A204.1 (cell line): ENCODE measurements at regions not wholly inside any gene's neighbourhood (a gene's known extent, or its start where the extent isn't known, plus 50 kb on each side); places are given as distances from the start of the nearest gene placed in this dataset.

Experiments
- FAIRE-seq: peaks from 2 replicates; lab custom pipeline; 2012; peaks lifted over from hg19 to GRCh38; lab: Jason Lieb, UNC

DNA sequence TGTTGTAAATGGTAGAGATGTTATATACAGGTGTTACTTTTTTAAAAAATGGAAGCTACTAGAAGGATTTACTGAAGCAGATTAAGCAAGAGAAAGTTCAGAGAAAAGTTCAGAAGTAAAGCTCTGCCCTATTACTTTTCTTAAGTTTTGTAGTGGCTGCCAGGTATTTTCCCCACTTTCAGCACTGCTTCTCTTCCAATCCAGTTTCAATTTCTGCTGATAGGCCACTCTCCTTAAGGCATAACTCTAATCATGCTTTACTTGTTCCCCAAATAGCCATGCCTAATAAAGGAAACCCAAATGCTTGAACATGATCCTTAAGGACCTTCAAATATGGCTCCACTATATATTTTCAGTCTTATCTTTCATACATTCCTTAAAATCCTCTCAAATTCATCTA lies 880.8 kb upstream of the CDH2 start:
- no peak for FAIRE-seq

DNA sequence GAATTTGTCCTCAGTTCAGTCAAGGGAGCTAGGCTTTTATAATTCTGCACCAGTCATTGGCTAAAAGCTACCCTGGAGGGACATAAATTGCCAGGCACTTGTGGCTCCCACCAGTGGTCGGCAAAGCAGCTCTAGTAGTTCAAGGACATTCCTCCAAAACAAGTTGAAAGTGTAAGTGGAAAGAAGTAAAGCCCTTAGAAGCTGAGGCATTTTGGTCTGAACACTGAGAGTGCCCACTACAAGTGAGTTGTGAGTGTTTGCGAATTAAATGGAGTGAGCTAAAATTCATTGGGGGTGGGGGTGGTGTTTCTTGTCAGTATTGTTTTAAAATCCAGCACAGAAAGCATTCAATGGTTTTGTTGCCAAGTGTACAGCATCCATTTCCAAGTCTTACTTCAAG lies 879.9 kb upstream of the CDH2 start:
- FAIRE-seq = no peak

DNA sequence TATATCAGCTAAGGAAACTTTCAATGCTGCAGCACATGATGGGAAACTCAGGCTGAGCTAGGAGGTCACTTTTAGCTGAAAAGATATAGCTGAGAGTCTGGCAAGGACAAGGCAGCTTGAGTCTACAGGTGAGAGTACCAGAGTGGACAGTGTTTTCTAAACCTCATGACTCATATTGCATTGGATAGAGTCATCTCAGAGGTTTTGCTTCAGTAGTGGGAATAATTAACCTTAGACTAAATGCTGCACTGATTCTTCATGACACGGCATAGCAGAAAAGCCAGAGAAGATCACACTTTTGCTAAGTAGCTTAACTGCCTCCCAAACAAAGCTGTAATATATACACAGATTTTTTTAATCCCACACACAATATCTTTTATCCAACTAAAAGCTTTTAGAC lies 865.0 kb upstream of the CDH2 start:
- FAIRE-seq = no peak

DNA sequence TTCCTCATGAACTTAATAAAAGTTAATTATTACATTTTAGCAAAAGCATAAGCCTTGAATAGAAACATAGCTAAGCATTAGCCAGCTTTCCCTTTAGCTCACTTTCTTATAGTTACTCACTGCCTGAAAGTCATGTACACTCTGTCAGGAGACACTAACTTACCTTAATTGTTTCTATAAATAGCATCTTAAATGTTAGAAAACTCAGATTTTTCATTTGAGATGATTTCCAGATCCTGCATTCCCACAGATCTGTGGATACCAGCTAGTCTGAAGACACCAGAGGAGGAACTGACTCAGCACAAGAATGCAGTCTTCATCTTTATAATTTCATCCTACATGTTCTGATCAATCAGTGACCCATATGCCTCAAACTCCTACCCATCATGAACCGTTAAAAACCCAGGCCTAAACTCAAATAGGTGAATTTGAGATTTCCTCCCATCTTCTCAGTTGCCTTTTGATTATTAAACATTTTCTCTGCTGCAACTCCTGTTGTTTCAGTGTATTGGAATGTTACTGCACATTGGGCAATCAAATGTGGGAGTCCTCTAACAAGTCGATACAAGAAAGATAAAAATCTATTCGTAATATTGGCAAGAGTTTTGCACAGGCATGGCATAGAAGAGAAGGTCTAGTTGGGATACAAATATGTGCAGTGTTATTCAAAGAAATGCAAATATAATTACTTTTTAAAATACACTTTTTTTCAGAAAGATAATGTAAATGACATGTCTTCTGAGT lies 857.4 kb upstream of the CDH2 start:
- no peak for FAIRE-seq

DNA sequence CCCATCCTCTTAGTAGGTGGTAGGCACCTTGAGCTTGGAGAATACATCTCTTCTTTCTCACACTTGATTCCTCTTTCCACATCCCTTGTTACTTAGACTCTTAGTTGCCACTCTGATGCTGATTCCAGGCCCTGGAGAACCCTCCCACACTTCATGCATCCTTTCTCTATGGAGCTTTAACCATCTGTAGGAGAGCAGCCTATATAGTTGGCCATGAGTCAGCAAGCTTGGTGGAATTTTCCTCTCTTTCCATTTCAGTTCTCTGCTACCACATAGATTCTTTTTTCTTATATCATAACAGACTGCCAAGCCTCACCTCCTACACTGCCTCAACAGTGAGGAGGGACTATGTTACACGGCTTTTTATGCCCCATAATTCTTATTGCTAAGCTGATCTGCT lies 851.6 kb upstream of the CDH2 start:
- no peak for FAIRE-seq

DNA sequence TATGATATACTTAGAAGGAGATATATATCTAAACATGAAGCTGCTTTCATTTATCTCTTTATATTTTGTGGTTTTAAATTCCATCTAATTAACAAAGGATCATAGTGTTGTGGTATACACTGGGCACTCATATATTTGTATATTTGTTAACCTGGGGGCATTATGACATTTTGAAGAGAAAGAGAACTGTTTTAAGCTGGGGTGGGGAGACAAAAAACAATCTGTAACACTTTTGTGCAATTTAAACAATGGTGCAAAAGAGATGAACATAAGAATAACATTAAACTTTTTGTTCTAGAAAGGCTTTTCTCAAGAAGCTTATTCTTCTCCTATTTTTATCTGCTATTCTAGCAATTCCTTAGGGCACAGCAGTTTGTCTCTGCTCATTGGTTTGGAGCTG lies 842.0 kb upstream of the CDH2 start:
- no peak for FAIRE-seq

DNA sequence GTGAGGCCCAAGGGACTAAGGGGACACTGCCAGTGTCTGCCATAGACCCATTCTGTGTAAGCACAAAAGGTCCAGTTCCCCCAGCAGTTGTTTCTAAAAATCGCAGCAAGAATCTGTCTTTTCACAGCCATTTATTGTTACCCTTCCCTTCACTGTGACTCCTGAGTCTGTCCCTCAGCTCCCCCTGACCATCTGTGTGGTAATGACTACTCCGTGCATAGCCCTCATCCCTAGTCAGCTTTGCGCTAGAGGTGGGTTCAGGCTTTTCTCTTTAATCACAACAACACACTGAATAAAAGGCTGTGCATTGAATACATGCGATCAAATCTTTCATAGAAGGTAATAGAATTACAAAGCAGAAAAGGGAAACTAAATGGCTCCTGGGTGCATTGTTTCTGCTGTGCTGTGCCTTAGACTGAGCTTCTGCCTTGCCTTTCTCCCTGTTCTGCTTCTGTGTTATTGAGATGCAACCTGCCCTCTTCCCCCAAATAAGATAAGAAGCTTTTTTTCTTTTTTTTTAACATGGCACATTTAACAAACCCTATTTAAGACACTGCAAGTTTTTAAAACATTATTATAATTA lies 836.0 kb upstream of the CDH2 start:
- no peak for FAIRE-seq

DNA sequence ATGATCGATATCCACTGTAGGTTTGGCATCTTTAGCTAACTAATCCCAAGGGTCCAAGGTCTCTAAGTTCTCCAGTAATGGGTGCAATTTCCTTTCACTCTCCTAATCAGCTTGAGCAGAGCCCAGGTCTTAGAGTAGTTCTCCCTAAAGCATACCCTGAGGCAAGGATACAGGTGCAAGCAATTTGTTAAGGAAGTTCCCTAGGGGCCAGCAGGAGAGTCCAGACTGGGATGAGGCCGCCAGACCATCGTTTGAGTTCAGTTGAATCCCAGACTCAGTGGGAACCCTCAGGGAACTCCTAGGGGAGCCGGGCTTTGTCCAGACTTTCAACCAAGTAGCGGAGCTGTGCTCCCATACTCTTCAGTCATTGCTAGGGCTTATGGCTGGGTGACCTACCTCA lies 835.4 kb upstream of the CDH2 start:
- no peak for FAIRE-seq

DNA sequence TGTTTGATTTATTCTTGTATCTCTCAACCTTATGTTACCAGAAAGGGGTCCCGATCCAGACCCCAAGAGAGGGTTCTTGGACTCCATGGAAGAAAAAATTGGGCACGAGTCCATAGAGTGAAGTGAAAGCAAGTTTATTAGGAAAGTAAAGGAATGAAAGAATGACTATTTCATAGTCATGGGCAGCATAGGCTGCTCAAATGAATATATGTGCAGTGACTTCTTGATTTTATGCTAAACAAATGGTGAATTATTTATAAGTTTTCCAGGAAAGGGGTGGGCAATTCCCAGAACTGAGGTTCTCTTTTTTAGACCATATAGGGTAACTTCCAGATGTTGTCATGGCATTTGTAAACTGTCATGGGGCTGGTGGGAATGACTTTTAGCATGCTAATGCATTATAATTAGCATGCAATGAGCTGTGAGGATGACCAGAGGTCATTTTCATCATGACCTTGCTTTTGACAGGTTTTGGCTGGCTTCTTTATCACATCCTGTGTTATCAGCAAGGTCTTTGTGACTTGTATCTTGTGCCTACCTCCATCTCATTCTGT lies 832.4 kb upstream of the CDH2 start:
- no peak for FAIRE-seq

DNA sequence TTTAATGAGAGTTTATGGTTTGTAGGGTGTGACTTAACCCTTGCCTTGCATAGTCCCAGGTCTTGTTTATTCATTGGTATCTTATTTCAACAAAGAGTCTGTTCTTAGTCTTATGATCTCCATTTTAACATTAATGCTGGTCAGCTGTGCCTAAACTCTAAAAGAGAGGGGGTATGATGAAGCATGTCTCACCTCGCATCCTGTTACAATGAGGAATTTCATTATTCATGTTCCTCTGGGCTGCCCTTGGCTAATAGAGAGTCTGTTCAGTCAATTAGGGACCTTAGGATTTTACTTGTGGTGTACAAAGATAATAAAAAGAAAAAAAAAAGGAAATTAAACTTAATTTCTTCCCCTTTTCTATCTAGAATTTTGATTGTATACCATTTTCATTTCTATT lies 831.9 kb upstream of the CDH2 start:
- no peak for FAIRE-seq

DNA sequence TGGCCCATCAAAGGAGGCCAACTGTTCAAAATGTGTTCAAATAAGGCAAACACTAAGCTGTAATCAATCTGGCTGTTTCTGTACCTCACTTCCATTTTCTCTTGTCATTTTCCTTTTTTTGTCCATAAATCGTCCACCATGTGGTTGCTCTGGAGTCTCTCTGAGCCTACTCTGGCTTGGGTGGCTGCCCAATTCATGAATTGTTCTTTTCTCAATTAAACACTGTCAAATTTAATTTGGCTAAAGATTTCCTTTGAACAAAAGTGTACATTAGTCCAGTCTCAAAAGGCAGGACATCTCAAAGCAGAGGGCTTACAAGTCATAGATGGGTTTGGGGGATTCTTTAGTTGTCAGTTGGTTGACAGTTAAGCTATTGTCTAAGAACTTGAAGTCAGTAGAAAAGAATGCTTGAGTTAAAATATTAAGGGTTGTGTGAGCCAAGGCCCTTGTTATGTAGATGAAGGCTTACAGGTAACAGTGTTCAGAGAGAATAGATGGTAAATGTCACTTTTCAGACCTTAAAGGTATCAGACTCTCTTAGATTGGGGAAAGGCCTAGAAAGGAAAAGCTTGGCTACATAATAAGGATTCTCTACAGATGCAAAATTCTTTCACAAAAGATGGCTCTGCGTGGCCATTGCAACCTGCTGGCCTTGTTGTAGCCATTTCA lies 831.2 kb upstream of the CDH2 start:
- no peak for FAIRE-seq

DNA sequence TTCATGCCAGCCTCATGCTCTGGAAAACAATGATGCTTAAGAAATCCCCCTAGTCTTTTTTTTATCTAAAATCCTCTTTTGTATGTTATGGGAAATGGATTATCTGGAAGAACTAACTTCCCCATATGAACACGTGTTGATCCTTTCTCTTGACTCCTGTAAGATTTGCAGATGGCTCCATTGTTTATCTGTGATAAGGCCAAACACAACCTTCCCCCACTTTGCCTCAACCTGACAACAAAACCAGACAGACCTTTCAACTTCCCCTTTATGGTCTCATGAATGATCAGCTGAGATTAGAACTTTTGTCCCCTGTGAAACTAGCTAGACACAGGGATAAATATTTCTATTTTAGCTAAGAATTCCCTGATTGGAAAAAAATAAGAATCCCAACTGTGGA lies 828.0 kb upstream of the CDH2 start:
- no peak for FAIRE-seq

DNA sequence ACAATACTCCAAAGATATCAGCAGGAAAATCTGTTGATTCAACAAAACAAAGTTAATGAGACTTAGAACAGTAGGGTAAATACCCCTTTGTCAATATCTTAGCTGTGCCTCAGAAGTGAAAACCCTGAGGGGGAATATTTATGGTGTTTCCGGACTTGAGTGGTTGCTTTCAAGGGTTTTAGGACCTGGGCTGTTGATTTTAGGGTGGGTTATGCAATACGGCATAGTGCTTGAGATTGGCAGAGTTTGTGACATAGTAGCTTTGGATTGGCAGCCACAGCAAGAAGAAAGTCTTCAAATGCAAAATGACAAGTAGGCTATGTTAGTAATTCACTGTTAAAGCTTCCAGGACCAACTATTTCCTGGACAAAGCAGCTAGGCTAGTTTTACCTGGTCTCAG lies 826.3 kb upstream of the CDH2 start:
- FAIRE-seq = no peak

DNA sequence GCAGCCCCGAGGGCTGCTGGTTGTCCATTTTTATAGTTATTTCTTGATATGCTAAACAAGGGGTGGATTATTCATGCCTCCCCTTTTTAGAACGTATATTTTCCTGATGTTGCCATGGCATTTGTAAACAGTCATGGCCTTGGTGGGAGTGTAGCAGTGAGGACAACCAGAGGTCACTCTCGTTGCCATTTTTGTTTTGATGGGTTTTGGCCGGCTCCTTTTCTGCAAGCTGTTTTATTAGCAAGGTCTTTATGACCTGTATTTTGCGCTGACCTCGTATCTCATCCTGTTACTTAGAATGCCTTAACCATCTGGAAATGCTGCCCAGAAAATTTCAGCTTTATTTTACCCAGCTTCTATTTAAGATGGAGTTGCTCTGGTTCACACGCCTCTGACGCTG lies 825.8 kb upstream of the CDH2 start:
- FAIRE-seq = no peak

DNA sequence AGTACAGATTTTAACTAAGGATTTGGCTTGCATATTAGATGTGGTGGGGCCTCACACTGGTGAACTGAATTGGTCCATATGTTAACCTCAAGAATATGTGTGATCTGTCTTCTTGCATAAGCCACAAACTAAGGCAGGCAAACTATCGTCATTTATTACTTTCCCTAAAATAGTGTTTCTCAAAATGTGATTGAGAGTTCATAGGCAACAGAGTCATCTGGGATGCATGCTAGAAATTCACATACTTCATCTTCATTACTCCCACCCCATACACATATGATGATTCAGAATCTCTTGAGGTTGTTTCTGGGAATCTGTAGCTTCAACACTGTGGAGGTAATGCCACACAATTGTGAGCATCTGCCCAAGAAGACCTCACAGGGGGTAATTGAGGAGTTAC lies 822.8 kb upstream of the CDH2 start:
- FAIRE-seq = no peak

DNA sequence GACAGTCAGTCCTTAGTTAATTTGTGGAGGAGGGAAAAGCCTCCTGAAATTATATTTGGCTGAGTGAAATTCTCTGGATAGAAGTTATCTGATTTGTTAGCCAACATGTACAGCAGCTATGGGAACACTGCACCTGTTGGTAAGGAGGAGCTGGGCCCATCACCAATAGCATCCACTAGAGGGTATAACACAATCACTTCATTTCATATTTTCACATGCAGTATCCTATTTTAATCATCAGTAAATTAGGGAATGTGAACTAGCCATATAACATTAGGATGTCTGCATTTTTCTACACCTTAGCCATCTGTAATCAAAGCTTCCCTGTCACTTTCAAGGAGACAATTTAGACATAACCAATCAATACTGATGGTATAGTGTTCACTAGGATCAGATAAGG lies 818.4 kb upstream of the CDH2 start:
- FAIRE-seq = no peak

DNA sequence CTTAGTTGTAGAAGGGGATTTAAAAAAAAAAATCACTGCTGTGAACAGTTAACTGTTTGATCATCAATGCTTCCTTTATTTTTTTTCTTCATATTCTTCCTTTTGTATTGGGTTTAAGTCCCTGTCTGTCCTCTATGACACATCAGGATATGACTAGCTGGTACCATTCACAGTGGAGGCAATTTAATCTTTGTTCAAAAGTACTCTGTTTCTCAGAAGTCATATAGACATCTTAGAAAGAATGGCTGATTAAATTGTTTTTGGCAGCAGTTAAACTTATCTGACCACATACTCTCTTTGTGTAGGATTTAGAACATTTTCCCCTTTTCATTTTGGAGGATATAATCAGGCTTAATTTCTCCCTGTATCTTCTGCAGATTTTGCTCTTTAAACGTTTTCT lies 807.8 kb upstream of the CDH2 start:
- FAIRE-seq = no peak

DNA sequence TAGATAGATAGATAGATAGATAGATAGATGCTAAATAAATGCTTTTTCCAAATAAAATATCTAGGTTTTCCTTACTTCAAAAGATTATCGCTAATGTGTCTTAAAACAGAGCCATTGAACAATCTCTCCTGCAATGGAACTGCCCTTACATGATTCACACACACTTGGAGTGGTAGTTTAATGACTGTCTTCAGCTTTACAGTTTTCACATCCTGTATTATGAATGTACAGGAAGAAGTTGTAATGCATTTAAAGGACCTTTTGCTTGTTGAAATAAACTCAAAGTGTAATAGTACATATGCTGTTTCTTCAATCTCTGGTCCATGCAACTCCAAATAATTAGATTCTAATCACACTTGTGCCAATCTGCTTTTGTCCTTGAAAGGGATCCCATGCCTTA lies 797.6 kb upstream of the CDH2 start:
- FAIRE-seq = no peak

DNA sequence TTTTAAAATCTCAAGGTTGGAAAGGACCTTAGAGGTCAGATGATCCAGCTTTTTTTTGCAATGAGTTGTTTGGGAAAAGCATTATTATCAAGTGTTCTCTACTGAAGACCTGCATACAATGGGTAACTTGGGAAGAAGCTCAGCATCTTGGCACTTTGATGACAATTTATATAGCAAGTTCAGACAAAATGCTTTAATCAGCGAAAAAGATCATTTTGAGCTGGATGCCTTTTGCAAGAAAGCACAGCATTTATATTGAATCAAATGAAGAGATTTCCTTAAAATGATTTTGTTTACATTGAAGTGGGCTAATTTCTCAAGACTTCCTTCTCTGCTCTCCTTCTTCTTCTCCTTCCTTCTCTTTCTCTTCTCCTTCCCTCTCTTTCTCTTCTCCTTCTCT lies 796.4 kb upstream of the CDH2 start:
- no peak for FAIRE-seq

DNA sequence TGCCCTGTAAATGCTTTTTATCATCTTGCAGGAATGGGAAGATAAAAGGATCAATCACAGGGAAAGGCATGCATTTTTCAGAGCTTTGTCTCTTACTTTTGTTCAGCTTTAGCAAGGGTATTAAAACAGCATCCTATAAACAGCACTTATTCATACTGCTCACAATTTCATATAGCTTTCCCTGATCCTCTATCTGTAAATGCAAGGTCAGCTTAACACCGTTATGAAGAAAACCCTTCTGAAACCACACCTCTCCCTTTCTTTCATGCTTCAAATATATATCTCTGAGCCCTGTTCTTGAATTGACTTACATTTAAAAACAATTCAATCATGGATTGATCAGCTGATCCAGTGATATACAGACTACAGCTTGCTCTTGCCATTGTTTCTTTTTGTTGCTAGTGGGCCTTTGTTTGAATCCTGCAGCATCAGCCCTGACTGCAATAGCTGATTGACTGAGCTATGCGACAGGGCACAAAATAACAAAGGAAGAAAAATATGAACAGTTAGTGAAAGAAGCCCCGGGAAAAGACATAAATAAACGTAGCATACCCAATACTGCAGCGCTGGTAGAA lies 795.5 kb upstream of the CDH2 start:
- no peak for FAIRE-seq

DNA sequence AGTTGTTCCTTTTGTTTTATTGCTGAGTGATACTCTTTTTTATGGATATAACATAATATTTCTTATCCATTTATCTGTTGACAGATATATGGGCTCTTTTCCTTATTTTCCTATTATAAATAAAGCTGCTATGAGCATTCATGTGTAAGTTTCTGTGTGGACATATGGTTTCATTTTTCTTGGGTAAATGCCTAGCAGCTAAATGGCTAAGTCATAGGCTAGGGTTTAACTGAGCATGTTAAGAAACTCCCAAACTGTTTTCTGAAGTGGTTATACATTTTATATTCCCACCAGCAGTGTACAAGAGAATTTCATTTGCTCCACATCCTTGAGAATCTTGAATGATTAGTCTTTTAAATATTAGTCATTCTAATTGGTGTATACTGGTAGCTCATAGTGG lies 786.6 kb upstream of the CDH2 start:
- FAIRE-seq = no peak

DNA sequence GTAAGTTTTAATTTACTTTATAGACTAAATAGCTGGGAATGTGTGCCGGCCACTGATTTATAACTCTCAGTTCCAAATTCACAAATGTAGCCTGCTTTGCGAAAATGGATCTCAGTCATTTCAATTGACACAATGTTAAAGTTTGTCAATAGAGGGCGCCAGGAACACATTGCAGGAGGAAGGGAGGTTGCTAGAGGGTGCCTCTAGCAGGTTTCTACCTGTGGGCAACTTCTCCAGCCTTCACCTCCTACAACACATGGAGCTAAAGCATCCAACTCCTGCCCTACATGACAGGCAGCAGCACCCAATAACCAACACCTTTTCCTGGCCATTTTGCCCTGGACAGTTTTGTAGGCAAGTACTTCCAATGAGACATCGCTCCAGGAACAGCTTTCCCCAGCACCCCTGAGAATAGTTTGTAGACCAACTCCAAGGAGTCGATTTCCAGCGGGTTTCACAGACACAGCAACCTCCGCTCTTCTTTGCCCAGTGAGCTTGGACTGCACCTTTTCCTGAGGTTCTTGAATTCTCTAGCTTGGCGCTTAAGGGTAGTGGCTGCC lies 784.8 kb upstream of the CDH2 start:
- no peak for FAIRE-seq

DNA sequence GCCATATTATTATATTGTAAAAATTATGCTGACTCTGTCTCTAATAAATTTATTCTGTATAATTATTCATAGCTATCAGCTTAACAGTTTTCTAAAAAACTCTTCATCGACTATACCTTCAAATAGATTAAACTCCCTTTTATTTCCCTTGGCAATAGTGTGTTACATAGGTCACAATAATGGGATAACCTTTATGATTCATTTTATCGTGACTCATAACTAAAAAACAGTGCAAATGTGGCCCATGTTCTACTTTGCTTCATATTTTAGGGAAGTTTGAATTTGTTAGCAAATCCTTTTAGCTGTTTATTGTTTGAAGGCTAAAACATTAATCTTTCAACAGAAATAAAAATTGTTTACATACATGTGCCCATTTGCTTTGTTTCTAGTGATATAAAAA lies 783.2 kb upstream of the CDH2 start:
- FAIRE-seq = no peak
